Activated naive CD4-positive, alpha-beta T cell treated with anti-CD3 and anti-CD28 coated beads, Interleukin-2, amount 50 U/mL, for 24 hours (primary cell): ENCODE measurements at regions not wholly inside any gene's neighbourhood (a gene's known extent, or its start where the extent isn't known, plus 50 kb on each side); places are given as distances from the start of the nearest gene placed in this dataset.

ENCODE experiments used
- H3K27ac Mint-ChIP-seq: one replicate; pipeline ENCODE4 v1.8.0; 2021; ENCODE audit warnings: mild to moderate bottlenecking, mixed read lengths
- H3K27me3 Mint-ChIP-seq: one replicate; pipeline ENCODE4 v1.8.0; 2021; ENCODE audit warnings: mixed read lengths
- H3K36me3 Mint-ChIP-seq: one replicate; pipeline ENCODE4 v1.8.0; 2021; ENCODE audit warnings: mixed read lengths
- H3K4me1 Mint-ChIP-seq: one replicate; pipeline ENCODE4 v1.8.0; 2021; ENCODE audit warnings: mixed read lengths
- H3K4me3 Mint-ChIP-seq: one replicate; pipeline ENCODE4 v1.8.0; 2021; ENCODE audit warnings: mild to moderate bottlenecking, mixed read lengths
- H3K9me3 Mint-ChIP-seq: one replicate; pipeline ENCODE4 v1.8.0; 2021; ENCODE audit warnings: mixed read lengths

DNA sequence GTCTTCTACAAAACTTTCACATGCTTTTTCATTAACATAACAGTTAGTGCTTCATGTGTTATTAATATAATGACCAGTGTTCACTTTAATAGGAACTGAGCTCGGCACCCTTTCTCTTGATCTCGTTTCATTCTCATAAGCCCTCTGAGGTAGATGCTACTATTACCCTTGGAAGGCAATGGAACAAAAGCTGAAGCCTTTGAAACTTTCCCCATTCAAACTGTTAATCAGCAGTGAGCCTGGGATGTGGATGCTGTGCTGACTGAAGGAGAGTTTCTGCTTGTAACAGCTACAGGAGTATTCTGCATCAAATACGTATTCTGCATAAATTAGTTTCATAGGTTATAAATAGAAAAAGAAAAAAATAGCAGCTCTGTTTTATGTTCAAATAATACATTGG is 904.0 kb upstream of the CDH2 start:
- Mint-ChIP-seq H3K4me3 (no peak overlapping the region), H3K36me3 (no peaks in the 10 kb centered on the region), H3K27me3 (no peaks in the 10 kb centered on the region), H3K4me1 (no peaks in the 10 kb centered on the region), H3K27ac (no peak overlapping the region), H3K9me3 (peaks cover 6% of the 10 kb centered on the region)

DNA sequence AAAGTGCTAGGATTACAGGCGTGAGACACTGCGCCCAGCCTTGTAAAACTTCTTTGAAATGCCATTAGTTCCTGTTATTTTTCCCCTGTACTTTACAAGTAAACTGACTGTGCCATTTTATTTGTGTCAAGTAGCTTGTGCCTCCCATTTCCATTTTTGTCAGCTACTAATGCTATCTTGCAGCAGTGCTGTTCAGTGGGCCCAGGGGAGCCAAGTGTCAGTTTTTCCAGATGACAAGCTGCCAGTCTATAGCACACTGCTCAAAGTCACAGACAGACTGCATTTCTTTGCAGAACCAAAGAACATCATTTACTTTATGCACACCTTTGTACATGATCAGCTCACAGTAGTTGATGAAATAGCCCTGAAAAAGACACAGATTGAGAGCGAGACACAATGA is 901.3 kb upstream of the CDH2 start:
- H3K27ac Mint-ChIP-seq: no peak overlapping the region
- H3K27me3 Mint-ChIP-seq: no peaks in the 10 kb centered on the region
- no peak overlapping the region for H3K4me3 Mint-ChIP-seq
- no peaks in the 10 kb centered on the region for H3K4me1 Mint-ChIP-seq
- H3K9me3 Mint-ChIP-seq: peaks cover 6% of the 10 kb centered on the region
- no peaks in the 10 kb centered on the region for H3K36me3 Mint-ChIP-seq

DNA sequence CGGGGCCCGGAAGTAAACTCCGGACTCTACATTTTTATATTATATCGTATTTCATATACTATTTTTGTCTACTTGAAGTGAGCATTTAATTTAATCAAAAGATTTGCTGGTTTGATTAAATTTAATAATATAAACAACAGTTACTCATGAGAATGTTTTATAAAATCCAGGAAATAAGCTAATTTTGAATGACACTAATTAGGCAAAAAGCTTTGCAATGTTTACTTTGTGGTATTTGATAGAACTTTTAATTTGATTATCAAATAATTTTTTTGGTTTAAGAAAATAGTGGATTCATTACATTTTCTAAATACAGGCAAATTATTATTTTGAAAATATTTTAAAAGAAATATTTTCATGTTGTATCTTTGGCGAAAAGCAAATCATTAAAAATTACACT is 900.4 kb upstream of the CDH2 start:
- H3K4me3 Mint-ChIP-seq: no peak overlapping the region

DNA sequence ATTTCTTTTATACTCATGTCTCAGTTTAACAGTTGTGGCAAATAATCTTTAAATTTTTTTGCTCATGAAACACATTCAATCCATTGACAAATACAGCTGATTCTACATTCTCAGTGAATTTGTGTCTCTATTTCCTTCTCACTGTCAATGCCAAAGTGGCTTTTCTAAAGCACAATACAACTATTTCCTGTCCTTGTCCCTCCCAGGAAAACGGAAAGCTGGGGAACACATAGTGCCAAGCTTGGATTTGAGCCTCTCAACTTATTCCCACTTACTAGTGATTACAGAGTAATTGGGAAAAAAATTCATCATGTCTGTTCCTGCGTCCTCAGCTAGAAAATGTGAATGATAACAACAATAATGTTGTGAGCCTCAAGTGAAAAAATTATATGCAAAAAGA is 899.7 kb upstream of the CDH2 start:
- H3K36me3 Mint-ChIP-seq: no peaks in the 10 kb centered on the region
- peaks cover 6% of the 10 kb centered on the region for H3K9me3 Mint-ChIP-seq
- no peak overlapping the region for H3K4me3 Mint-ChIP-seq
- no peaks in the 10 kb centered on the region for H3K4me1 Mint-ChIP-seq
- no peaks in the 10 kb centered on the region for H3K27me3 Mint-ChIP-seq
- no peak overlapping the region for H3K27ac Mint-ChIP-seq

More for the DNA sequence above, 900.4 kb upstream of the CDH2 start:
- Mint-ChIP-seq H3K27ac (no peak overlapping the region), H3K36me3 (no peaks in the 10 kb centered on the region), H3K4me1 (no peaks in the 10 kb centered on the region), H3K9me3 (peaks cover 6% of the 10 kb centered on the region), H3K27me3 (no peaks in the 10 kb centered on the region)

DNA sequence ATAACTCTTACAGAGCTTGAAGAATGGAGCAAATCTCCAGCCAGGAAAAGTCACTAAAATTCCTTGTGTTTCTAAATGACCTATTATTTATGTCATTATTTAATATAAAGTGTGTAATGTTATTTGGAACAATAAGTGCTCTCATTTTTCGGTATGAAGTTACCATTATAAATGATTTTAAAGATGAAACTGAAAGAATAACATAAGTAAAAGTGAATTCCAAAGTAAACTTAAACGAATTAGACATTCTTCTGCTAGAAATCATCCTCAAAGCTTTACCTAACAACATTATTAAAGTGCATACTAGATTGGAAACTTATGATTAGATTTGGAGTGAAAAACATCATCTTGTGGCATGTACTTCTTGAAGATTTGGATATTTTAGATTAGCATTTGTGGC is 897.2 kb upstream of the CDH2 start:
- H3K4me1 Mint-ChIP-seq: no peaks in the 10 kb centered on the region
- H3K27me3 Mint-ChIP-seq: no peaks in the 10 kb centered on the region
- no peak overlapping the region for H3K27ac Mint-ChIP-seq
- H3K4me3 Mint-ChIP-seq: no peak overlapping the region
- peaks cover 6% of the 10 kb centered on the region for H3K9me3 Mint-ChIP-seq
- no peaks in the 10 kb centered on the region for H3K36me3 Mint-ChIP-seq

DNA sequence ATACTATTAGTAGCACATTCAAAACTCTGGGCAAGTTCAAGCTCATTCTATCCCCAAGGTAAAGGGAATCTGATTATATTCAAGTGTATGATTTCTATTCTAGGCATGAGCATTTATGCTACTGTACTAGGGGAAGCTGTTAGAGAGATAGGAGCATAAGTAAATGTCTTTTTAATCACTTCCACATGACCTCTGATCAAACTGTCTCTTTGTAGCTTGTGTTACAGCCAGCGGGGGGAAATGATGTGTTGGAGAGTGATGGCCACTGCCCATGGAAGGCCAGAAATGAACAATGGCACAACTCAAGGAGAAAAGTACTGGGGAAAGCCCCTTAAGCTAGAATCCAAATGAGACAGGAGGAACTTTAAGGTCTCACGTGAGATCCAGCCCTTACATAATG is 894.9 kb upstream of the CDH2 start:
- no peaks in the 10 kb centered on the region for H3K4me1 Mint-ChIP-seq
- no peaks in the 10 kb centered on the region for H3K36me3 Mint-ChIP-seq
- H3K27ac Mint-ChIP-seq: no peak overlapping the region
- no peaks in the 10 kb centered on the region for H3K27me3 Mint-ChIP-seq
- H3K4me3 Mint-ChIP-seq: no peak overlapping the region
- peaks cover 4% of the 10 kb centered on the region for H3K9me3 Mint-ChIP-seq

DNA sequence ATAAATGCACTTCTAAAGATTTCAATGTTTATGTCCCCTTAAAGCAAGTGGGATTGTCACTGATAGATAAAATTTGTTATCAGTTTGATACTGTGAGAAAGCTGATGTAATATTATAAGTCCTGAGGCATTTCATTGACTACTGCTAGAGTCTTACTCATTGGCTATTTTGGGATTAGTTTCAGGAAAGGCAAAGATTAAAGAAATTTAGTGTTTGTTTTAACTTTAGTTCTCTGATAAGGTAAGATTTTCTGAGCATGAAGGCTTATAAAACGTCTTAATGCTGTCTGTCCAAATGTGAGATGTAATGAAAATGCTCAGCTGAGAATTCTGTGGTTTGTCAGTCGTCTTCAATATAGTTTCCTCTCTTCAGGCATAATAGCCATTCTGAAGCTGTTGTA is 886.4 kb upstream of the CDH2 start:
- Mint-ChIP-seq H3K4me1 (no peaks in the 10 kb centered on the region), H3K27ac (no peak overlapping the region), H3K36me3 (no peaks in the 10 kb centered on the region), H3K4me3 (no peak overlapping the region), H3K27me3 (no peaks in the 10 kb centered on the region), H3K9me3 (peaks cover 17% of the 10 kb centered on the region)

DNA sequence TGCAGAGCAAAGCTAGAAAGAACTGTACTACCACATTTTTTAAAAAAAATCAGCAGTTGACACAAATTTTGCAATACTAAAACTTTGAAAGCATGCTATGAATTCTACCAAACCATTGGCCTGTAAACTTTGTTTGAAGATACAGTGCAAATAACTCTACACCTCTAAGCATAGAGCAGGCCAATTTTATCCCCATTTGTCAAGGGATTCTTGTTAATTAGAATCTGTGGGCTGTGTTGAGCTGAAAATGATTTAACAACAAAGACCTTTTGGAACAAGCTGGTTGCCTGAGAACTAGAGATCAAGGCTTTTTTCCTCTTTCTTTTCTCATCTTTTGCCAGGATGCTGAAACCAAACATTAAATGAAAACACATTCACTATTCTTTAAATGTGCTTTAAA is 886.0 kb upstream of the CDH2 start:
- Mint-ChIP-seq H3K27ac (no peak overlapping the region), H3K36me3 (no peaks in the 10 kb centered on the region), H3K27me3 (no peaks in the 10 kb centered on the region), H3K4me3 (no peak overlapping the region), H3K4me1 (no peaks in the 10 kb centered on the region), H3K9me3 (peaks cover 17% of the 10 kb centered on the region)

DNA sequence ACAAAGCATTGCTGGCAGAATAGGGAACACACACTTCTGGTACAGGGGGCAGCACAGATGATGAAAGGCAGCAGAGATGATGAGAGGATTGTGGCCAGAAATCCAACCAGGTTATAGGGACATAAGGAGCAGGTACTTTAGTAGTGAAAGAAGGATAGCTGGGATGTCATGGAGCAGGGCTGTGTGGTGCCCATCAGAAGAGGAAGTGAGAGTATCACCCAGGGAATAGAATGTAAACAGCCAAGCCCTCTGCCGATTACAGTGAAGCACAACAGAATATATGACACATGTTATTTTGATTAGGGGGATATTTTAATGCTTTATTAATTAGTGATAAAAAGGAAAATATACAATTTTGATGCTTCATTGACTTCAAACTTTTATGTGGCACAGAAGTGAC is 883.4 kb upstream of the CDH2 start:
- Mint-ChIP-seq H3K36me3 (no peaks in the 10 kb centered on the region), H3K27me3 (no peaks in the 10 kb centered on the region), H3K9me3 (peaks cover 11% of the 10 kb centered on the region), H3K27ac (no peak overlapping the region), H3K4me1 (no peaks in the 10 kb centered on the region), H3K4me3 (no peak overlapping the region)

DNA sequence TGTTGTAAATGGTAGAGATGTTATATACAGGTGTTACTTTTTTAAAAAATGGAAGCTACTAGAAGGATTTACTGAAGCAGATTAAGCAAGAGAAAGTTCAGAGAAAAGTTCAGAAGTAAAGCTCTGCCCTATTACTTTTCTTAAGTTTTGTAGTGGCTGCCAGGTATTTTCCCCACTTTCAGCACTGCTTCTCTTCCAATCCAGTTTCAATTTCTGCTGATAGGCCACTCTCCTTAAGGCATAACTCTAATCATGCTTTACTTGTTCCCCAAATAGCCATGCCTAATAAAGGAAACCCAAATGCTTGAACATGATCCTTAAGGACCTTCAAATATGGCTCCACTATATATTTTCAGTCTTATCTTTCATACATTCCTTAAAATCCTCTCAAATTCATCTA is 880.8 kb upstream of the CDH2 start:
- no peaks in the 10 kb centered on the region for H3K4me1 Mint-ChIP-seq
- H3K9me3 Mint-ChIP-seq: peaks cover 13% of the 10 kb centered on the region
- H3K36me3 Mint-ChIP-seq: no peaks in the 10 kb centered on the region
- no peaks in the 10 kb centered on the region for H3K27me3 Mint-ChIP-seq
- H3K27ac Mint-ChIP-seq: no peak overlapping the region
- H3K4me3 Mint-ChIP-seq: no peak overlapping the region

DNA sequence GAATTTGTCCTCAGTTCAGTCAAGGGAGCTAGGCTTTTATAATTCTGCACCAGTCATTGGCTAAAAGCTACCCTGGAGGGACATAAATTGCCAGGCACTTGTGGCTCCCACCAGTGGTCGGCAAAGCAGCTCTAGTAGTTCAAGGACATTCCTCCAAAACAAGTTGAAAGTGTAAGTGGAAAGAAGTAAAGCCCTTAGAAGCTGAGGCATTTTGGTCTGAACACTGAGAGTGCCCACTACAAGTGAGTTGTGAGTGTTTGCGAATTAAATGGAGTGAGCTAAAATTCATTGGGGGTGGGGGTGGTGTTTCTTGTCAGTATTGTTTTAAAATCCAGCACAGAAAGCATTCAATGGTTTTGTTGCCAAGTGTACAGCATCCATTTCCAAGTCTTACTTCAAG is 879.9 kb upstream of the CDH2 start:
- Mint-ChIP-seq H3K4me3 (no peak overlapping the region), H3K9me3 (peaks cover 8% of the 10 kb centered on the region), H3K27ac (no peak overlapping the region), H3K36me3 (no peaks in the 10 kb centered on the region), H3K4me1 (no peaks in the 10 kb centered on the region), H3K27me3 (no peaks in the 10 kb centered on the region)

DNA sequence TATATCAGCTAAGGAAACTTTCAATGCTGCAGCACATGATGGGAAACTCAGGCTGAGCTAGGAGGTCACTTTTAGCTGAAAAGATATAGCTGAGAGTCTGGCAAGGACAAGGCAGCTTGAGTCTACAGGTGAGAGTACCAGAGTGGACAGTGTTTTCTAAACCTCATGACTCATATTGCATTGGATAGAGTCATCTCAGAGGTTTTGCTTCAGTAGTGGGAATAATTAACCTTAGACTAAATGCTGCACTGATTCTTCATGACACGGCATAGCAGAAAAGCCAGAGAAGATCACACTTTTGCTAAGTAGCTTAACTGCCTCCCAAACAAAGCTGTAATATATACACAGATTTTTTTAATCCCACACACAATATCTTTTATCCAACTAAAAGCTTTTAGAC is 865.0 kb upstream of the CDH2 start:
- no peaks in the 10 kb centered on the region for H3K27me3 Mint-ChIP-seq
- H3K9me3 Mint-ChIP-seq: peaks cover 12% of the 10 kb centered on the region

DNA sequence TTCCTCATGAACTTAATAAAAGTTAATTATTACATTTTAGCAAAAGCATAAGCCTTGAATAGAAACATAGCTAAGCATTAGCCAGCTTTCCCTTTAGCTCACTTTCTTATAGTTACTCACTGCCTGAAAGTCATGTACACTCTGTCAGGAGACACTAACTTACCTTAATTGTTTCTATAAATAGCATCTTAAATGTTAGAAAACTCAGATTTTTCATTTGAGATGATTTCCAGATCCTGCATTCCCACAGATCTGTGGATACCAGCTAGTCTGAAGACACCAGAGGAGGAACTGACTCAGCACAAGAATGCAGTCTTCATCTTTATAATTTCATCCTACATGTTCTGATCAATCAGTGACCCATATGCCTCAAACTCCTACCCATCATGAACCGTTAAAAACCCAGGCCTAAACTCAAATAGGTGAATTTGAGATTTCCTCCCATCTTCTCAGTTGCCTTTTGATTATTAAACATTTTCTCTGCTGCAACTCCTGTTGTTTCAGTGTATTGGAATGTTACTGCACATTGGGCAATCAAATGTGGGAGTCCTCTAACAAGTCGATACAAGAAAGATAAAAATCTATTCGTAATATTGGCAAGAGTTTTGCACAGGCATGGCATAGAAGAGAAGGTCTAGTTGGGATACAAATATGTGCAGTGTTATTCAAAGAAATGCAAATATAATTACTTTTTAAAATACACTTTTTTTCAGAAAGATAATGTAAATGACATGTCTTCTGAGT is 857.4 kb upstream of the CDH2 start:
- H3K4me3 Mint-ChIP-seq: no peak overlapping the region
- no peak overlapping the region for H3K27ac Mint-ChIP-seq
- H3K27me3 Mint-ChIP-seq: no peaks in the 10 kb centered on the region
- H3K4me1 Mint-ChIP-seq: no peaks in the 10 kb centered on the region
- H3K36me3 Mint-ChIP-seq: no peaks in the 10 kb centered on the region
- peaks cover 13% of the 10 kb centered on the region for H3K9me3 Mint-ChIP-seq

More for the DNA sequence above, 865.0 kb upstream of the CDH2 start:
- H3K27ac Mint-ChIP-seq: no peak overlapping the region
- H3K4me3 Mint-ChIP-seq: no peak overlapping the region
- no peaks in the 10 kb centered on the region for H3K36me3 Mint-ChIP-seq
- H3K4me1 Mint-ChIP-seq: no peaks in the 10 kb centered on the region

DNA sequence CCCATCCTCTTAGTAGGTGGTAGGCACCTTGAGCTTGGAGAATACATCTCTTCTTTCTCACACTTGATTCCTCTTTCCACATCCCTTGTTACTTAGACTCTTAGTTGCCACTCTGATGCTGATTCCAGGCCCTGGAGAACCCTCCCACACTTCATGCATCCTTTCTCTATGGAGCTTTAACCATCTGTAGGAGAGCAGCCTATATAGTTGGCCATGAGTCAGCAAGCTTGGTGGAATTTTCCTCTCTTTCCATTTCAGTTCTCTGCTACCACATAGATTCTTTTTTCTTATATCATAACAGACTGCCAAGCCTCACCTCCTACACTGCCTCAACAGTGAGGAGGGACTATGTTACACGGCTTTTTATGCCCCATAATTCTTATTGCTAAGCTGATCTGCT is 851.6 kb upstream of the CDH2 start:
- no peak overlapping the region for H3K4me3 Mint-ChIP-seq
- H3K4me1 Mint-ChIP-seq: no peaks in the 10 kb centered on the region
- H3K27ac Mint-ChIP-seq: no peak overlapping the region
- no peaks in the 10 kb centered on the region for H3K36me3 Mint-ChIP-seq
- peaks cover 7% of the 10 kb centered on the region for H3K9me3 Mint-ChIP-seq
- H3K27me3 Mint-ChIP-seq: no peaks in the 10 kb centered on the region

DNA sequence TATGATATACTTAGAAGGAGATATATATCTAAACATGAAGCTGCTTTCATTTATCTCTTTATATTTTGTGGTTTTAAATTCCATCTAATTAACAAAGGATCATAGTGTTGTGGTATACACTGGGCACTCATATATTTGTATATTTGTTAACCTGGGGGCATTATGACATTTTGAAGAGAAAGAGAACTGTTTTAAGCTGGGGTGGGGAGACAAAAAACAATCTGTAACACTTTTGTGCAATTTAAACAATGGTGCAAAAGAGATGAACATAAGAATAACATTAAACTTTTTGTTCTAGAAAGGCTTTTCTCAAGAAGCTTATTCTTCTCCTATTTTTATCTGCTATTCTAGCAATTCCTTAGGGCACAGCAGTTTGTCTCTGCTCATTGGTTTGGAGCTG is 842.0 kb upstream of the CDH2 start:
- H3K27ac Mint-ChIP-seq: no peak overlapping the region
- H3K4me1 Mint-ChIP-seq: no peaks in the 10 kb centered on the region
- H3K9me3 Mint-ChIP-seq: peaks cover 19% of the 10 kb centered on the region
- no peak overlapping the region for H3K4me3 Mint-ChIP-seq
- no peaks in the 10 kb centered on the region for H3K27me3 Mint-ChIP-seq
- no peaks in the 10 kb centered on the region for H3K36me3 Mint-ChIP-seq

DNA sequence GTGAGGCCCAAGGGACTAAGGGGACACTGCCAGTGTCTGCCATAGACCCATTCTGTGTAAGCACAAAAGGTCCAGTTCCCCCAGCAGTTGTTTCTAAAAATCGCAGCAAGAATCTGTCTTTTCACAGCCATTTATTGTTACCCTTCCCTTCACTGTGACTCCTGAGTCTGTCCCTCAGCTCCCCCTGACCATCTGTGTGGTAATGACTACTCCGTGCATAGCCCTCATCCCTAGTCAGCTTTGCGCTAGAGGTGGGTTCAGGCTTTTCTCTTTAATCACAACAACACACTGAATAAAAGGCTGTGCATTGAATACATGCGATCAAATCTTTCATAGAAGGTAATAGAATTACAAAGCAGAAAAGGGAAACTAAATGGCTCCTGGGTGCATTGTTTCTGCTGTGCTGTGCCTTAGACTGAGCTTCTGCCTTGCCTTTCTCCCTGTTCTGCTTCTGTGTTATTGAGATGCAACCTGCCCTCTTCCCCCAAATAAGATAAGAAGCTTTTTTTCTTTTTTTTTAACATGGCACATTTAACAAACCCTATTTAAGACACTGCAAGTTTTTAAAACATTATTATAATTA is 836.0 kb upstream of the CDH2 start:
- Mint-ChIP-seq H3K36me3 (no peaks in the 10 kb centered on the region), H3K27me3 (no peaks in the 10 kb centered on the region), H3K4me1 (no peaks in the 10 kb centered on the region), H3K4me3 (no peak overlapping the region), H3K27ac (no peak overlapping the region), H3K9me3 (peaks cover 12% of the 10 kb centered on the region)

DNA sequence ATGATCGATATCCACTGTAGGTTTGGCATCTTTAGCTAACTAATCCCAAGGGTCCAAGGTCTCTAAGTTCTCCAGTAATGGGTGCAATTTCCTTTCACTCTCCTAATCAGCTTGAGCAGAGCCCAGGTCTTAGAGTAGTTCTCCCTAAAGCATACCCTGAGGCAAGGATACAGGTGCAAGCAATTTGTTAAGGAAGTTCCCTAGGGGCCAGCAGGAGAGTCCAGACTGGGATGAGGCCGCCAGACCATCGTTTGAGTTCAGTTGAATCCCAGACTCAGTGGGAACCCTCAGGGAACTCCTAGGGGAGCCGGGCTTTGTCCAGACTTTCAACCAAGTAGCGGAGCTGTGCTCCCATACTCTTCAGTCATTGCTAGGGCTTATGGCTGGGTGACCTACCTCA is 835.4 kb upstream of the CDH2 start:
- peaks cover 12% of the 10 kb centered on the region for H3K9me3 Mint-ChIP-seq
- no peaks in the 10 kb centered on the region for H3K27me3 Mint-ChIP-seq
- no peaks in the 10 kb centered on the region for H3K36me3 Mint-ChIP-seq
- no peak overlapping the region for H3K27ac Mint-ChIP-seq
- H3K4me3 Mint-ChIP-seq: no peak overlapping the region
- H3K4me1 Mint-ChIP-seq: no peaks in the 10 kb centered on the region
